Ovary (tissue), 3 donors: ENCODE measurements at regions not wholly inside any gene's neighbourhood (a gene's known extent, or its start where the extent isn't known, plus 50 kb on each side); places are given as distances from the start of the nearest gene placed in this dataset.

Source experiments
- POLR2A ChIP-seq: fragments of 450-650 bp; IDR thresholded peaks from one replicate; pipeline ENCODE4 v1.6.1; 2017; ENCODE audit warnings: antibody characterized with exemption, mild to moderate bottlenecking, moderate library complexity
- TF ChIP-seq, protein P1 (sequence below), 3 donors: fragments of 450-650 bp in 2 of 3; fragments of 200-600 bp in 1 of 3; IDR thresholded peaks; one replicate each; pipeline versions ENCODE4 v1.5.1 to v1.8.0; 2016 to 2022; ENCODE audit warnings: antibody characterized with exemption in 3 of 3, mild to moderate bottlenecking in 1 of 3
- donor health status: DM: no; HTN: no; CAD: no.

DNA sequence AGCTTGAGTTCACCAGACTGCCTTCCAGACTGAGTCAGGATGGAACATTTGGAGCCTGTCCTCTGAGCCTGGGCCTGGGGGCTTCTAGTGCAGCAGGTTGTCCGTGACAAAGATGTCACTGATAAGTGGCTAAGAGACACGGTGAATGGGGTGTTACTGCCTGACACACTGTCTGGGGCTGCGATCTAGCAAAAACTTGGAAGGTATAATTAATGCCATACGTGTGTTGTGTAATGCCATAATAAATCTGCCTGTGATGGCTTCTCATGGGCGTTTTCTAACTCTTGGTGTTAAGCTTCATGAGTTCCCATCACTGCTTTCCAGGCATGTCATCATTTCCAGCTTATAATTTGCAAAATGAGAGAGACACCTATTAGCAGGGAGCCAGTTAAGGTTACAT, 215.4 kb downstream of the UTP18 start:
- TF ChIP-seq, protein P1, sequence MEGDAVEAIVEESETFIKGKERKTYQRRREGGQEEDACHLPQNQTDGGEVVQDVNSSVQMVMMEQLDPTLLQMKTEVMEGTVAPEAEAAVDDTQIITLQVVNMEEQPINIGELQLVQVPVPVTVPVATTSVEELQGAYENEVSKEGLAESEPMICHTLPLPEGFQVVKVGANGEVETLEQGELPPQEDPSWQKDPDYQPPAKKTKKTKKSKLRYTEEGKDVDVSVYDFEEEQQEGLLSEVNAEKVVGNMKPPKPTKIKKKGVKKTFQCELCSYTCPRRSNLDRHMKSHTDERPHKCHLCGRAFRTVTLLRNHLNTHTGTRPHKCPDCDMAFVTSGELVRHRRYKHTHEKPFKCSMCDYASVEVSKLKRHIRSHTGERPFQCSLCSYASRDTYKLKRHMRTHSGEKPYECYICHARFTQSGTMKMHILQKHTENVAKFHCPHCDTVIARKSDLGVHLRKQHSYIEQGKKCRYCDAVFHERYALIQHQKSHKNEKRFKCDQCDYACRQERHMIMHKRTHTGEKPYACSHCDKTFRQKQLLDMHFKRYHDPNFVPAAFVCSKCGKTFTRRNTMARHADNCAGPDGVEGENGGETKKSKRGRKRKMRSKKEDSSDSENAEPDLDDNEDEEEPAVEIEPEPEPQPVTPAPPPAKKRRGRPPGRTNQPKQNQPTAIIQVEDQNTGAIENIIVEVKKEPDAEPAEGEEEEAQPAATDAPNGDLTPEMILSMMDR (IDR thresholded peaks at IDR 0.05), result no peak
- TF ChIP-seq POLR2A, result no peak
